ENCODE measurements at regions not wholly inside any gene's neighbourhood (a gene's known extent, or its start where the extent isn't known, plus 50 kb on each side); places are given as distances from the start of the nearest gene placed in this dataset.

DNA sequence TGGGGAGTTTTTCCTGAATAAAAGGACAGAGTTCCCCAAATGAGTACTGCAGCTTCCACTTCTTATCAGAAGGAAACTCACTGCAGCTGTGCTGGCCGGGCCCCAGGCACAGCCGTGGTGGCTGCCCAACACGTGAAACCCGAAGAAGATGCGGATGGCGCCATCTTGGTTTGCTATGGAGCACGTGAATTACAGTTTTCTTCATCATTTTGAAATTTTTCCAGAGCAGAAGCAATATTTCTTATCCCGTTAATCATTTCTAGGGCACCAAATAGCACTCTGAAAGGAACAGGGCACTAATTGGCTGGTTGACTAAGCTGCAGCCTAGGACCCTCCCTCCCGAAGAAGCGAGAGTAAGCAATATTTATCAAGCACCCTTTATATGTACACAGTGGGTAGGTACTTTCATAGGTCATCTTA is 63.2 kb upstream of the EPS8L3 start:
- TF ChIP-seq EZH2 (IDR thresholded peaks at IDR 0.05; ENCODE audit: insufficient read depth, poor library complexity, severe bottlenecking) (no peak), EZH2phosphoT487 (IDR thresholded peaks at IDR 0.05; ENCODE audit: insufficient read depth, low read depth) (no peak)

Measured in GM23248 (cell line).